HG02798 (cell line): ENCODE measurements at regions not wholly inside any gene's neighbourhood (a gene's known extent, or its start where the extent isn't known, plus 50 kb on each side); places are given as distances from the start of the nearest gene placed in this dataset.

Source experiments
- ATAC-seq: cut with Tn5 transposase; IDR thresholded peaks from one replicate; pipeline ENCODE4 v1.9.1; 2021; ENCODE audit warnings: mild to moderate bottlenecking; ENCODE audit not compliant: unreplicated experiment, poor library complexity

- no peak for ATAC-seq
These were observed 234.4 kb upstream of the MTNR1B start for GRCh38 chr11:92735039-92735438.

DNA sequence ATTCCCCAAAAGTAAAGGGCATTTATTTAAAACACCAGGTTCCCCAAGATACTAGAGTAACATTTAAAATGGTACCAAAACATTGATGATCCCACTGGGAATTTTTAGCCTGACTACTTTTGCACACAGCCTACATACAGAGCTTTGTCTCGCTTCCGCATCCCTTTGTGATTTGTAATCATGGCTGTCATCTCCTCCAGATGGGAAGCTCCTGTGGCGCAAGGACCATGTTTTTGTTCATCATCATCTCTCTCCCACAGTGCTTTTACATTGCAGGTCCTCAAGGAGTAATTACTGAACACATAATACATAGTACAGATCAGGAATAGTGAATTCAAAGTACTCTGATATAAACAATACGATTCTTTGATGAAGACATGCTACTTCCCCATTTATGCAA, 231.2 kb upstream of the MTNR1B start:
- ATAC-seq: no peak

- no peak for ATAC-seq
These were observed 230.4 kb upstream of the MTNR1B start for GRCh38 chr11:92739041-92739440.

- ATAC-seq: no peak
These were observed 230.0 kb upstream of the MTNR1B start for GRCh38 chr11:92739491-92739890.

GRCh38 chr11:92740276-92740675, 229.2 kb upstream of the MTNR1B start:
- ATAC-seq: no peak

DNA sequence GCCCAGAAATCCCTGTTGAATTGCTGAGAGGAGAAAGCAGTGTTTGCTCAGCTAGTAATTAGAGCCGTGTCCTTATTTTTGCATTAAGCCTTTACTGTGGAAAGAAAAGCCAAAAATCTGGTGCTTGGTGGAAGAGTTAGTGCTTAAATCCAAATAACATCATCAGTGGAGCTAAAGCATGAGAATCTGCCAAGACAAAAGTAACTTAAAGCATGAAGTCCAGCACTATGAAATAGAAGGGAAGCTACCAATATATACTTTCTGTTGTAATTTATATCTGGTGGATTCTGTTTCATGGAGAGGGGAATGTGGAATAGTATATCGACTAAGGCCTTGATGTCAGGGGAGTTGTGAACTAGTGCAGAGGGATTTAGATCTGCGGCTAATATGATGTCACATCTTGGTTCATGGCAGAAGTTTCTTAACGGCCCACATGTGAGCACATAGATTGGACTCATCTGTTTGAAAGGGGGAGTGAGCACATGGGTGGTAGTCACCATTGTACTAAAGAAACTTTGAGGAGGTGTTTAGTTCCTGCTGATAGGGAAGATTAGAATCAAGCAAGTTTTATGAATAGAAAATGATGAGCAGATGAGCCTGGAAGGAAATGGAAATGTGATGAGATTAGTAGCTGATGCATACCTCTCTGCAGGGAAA, 224.4 kb upstream of the MTNR1B start:
- ATAC-seq: no peak

DNA sequence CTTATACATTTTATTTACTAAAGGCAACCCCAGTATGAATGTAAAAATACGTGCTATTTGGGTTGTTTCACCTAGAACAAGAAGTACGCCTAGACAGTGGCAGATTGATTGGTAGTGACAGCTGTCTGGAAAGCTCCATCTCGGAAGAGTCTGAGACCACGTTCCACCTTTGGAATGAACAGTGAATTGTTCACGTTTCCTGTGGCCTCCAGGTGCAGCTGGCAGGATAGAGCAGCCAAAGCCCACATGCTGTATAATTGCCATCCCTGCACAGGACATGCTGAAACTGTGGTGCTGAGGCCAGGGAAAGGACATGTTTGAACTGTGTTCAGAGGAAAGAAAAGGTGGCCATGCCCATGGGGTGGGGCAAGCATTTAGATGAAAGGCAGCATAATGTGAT, 218.7 kb upstream of the MTNR1B start:
- ATAC-seq: no peak

GRCh38 chr11:92751594-92751993, 217.9 kb upstream of the MTNR1B start:
- ATAC-seq: no peak

GRCh38 chr11:92752122-92752521, 217.3 kb upstream of the MTNR1B start:
- no peak for ATAC-seq

GRCh38 chr11:92753161-92753560, 216.3 kb upstream of the MTNR1B start:
- no peak for ATAC-seq

DNA sequence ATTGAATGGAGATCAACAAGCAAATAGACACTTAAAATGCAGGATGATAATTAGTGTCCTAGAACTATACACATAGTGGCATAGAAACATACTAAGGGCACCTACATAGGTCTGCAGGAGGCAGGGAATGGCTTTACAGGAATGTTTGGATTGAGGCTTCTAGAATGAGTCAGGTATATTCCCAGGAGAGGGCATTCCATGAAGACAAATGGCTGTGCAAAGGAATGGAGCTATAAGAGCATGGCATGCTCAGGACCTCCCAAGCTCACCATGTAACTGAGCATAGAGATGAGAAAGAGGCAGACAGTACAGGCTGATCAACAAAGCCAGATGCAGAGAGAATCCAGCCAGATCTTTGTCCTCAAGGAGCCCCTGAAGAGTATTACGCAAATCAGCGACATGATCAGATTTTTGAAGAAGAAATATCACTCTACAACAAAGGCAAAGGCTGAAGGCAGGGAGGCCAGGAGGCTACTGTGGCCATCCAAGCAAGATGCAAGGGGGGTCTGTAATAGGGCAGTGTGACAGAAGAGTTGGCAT, 211.1 kb upstream of the MTNR1B start:
- ATAC-seq: no peak

DNA sequence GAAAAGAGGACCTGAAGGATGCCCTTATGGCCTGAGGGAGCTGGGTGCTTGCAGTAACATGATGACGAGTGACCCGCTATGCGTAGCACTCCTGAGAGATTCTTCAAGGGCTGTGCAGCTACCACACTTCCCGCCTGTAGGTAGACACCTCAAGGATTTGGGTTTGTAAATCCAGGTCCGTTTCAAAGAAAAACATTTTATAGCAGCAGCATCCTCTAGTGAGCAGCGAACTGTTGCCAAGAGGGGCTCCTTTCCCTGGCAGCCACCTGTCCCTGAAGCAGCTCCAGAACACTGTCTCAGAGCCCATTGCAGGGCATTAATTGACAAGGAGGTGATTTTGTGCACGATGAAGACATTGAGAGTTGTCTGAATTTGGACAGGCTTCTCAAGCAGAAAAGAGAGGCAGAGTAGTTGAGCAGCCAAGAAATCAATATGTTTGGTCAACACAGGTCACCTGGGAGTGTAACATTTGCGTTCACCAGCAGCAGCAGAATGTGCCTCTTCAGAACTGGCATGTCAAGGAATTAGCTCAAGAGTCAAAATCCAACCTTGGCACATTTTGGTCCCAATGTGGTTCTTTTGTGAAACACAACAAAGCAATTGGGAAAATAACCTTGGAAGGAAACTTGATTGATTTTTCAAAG, 209.8 kb upstream of the MTNR1B start:
- no peak for ATAC-seq

DNA sequence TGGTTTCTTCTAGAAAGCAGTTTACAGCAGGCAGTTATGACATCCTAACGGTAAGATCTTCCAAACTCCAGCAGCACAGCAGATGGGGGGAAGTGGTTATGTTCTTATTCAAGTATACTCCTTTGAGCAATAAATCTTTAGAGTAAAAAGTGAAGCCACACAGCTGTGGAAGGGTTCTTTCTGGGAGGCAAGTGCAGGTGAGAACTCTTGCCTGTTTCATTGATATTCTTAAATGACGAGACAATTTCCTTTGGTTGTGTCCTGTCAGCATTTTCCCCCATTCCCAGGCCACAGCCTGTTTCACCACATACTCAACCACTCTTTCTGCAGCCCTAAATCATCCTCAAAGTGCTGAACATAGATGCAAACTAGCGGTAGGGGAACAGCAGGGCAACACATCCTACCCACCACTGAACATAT, 207.3 kb upstream of the MTNR1B start:
- ATAC-seq: no peak

- ATAC-seq: no peak
These were observed 206.1 kb upstream of the MTNR1B start for GRCh38 chr11:92763336-92763735.

DNA sequence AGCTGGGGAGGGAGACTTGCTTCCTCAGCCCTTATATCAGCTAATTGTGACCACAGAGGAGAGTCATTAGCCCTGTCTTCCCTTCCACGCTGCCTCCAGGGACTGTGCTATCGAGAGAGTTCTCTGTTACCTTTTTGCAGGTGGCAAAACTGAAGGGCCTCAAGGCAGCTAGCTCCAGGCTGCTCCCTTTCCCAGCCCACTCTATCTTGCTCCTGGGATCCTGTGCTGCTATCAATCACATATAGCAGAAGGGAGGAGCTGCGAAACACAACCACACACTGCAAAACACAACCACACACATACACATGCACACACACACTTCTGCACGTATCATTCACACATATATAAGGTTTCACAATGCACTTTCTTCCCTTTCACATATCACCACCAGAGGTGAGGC, 205.3 kb upstream of the MTNR1B start:
- ATAC-seq: no peak

- ATAC-seq: no peak
These were observed 204.2 kb upstream of the MTNR1B start for GRCh38 chr11:92765082-92765840.

GRCh38 chr11:92765965-92766371, 203.5 kb upstream of the MTNR1B start:
- no peak for ATAC-seq

DNA sequence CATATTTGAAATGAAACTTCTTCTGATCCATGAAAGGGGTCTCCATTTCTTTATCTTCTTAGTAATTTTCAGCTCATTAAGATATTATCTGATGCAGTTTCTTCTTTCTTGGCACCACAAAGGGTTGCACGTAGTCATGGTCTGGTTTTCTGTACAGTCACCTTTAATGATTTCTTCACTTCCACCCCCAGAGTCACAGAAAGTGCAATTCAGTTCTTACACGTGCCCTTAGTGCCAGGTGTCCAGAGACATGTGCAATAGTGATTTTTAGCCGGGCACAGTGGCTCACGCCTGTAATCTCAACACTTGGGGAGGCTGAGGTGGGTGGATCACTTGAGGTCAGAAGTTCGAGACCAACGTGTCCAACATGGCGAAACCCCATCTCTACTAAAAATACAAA, 202.8 kb upstream of the MTNR1B start:
- no peak for ATAC-seq

- ATAC-seq: no peak
These were observed 202.0 kb upstream of the MTNR1B start for GRCh38 chr11:92767416-92767815.

- ATAC-seq: no peak
These were observed 201.2 kb upstream of the MTNR1B start for GRCh38 chr11:92768121-92768840.

GRCh38 chr11:92769112-92769511, 200.3 kb upstream of the MTNR1B start:
- no peak for ATAC-seq
